BLaER1 treated with 17β-estradiol and CSF1 and Interleukin-3, amounts not matched to agents 10 nM and 100 nM (cell line): ENCODE measurements at regions not wholly inside any gene's neighbourhood (a gene's known extent, or its start where the extent isn't known, plus 50 kb on each side); places are given as distances from the start of the nearest gene placed in this dataset.

Source experiments
- H3K27ac ChIP-seq, 11 experiments: shearing (Covaris generic); formaldehyde crosslinking; 2 replicates each; pipeline ENCODE4 v1.8.1; 2022
- H3K27me3 ChIP-seq, 11 experiments: shearing (Covaris generic); formaldehyde crosslinking; 2 replicates each; pipeline ENCODE4 v1.8.1; 2022
- H3K36me3 ChIP-seq, 11 experiments: shearing (Covaris generic); formaldehyde crosslinking; 2 replicates each; pipeline ENCODE4 v1.8.1; 2022
- H3K4me1 ChIP-seq, 10 experiments: shearing (Covaris generic); formaldehyde crosslinking; 2 replicates each; pipeline ENCODE4 v1.8.1; 2022
- H3K4me2 ChIP-seq, 11 experiments: shearing (Covaris generic); formaldehyde crosslinking; 2 replicates each; pipeline ENCODE4 v1.8.1; 2022
- H3K4me3 ChIP-seq, 10 experiments: shearing (Covaris generic); formaldehyde crosslinking; 2 replicates each; pipeline ENCODE4 v1.8.1; 2022
- H3K9ac ChIP-seq, 11 experiments: shearing (Covaris generic); formaldehyde crosslinking; 2 replicates each; pipeline ENCODE4 v1.8.1; 2022
- H3K9me3 ChIP-seq, 11 experiments: shearing (Covaris generic); formaldehyde crosslinking; replicated peaks in 1 of 11; 2 replicates each; pipeline ENCODE4 v1.8.1; 2022
- H4K20me1 ChIP-seq, 11 experiments: shearing (Covaris generic); formaldehyde crosslinking; 2 replicates each; pipeline ENCODE4 v1.8.1; 2022
- Cebpa-rat ChIP-seq, 11 experiments: shearing (Covaris generic); IDR thresholded peaks; 2 replicates each; pipeline ENCODE4 v1.8.1; 2022

GRCh38 chr1:57901208-57901919 is 477.5 kb upstream of the DAB1 start:
- Histone ChIP-seq H3K4me2 (no peak overlapping the region), H4K20me1 (no peaks in the 10 kb centered on the region), H3K27ac (no peak overlapping the region), H3K4me1 (peaks cover 0 to 12% (median 0%) of the 10 kb centered on the region in 10 experiments; a peak in 3 of 20 replicates), H3K9me3 (0 out of 22 replicates have a peak, but pooled peaks cover 0 to 9% (median 0%) of the 10 kb centered on the region in 11 experiments), H3K36me3 (no peaks in the 10 kb centered on the region), H3K9ac (no peak overlapping the region), H3K27me3 (no peaks in the 10 kb centered on the region), H3K4me3 (no peak overlapping the region)
- no peak for TF ChIP-seq Cebpa-rat (IDR thresholded peaks at IDR 0.05)

GRCh38 chr1:57898531-57898930 is 474.7 kb upstream of the DAB1 start:
- Histone ChIP-seq H3K4me2 (no peak overlapping the region), H3K27ac (no peak overlapping the region), H4K20me1 (no peaks in the 10 kb centered on the region), H3K4me3 (no peak overlapping the region), H3K27me3 (no peaks in the 10 kb centered on the region), H3K9me3 (0 out of 22 replicates have a peak, but pooled peaks cover 0 to 9% (median 0%) of the 10 kb centered on the region in 11 experiments), H3K9ac (no peak overlapping the region), H3K36me3 (no peaks in the 10 kb centered on the region), H3K4me1 (peaks cover 0 to 12% (median 0%) of the 10 kb centered on the region in 10 experiments; a peak in 4 of 20 replicates)
- TF ChIP-seq Cebpa-rat (IDR thresholded peaks at IDR 0.05): no peak

- H4K20me1 ChIP-seq: no peaks in the 10 kb centered on the region
- H3K9ac ChIP-seq: no peak overlapping the region
- no peak overlapping the region for H3K27ac ChIP-seq
- no peak overlapping the region for H3K4me3 ChIP-seq
- no peak for TF ChIP-seq Cebpa-rat (IDR thresholded peaks at IDR 0.05)
- H3K4me1 ChIP-seq: peaks cover 0 to 10% (median 0%) of the 10 kb centered on the region in 10 experiments; a peak in 3 of 20 replicates
- H3K36me3 ChIP-seq: no peaks in the 10 kb centered on the region
- H3K9me3 ChIP-seq: 0 out of 22 replicates have a peak, but pooled peaks cover 0 to under 1% (median 0%) of the 10 kb centered on the region in 11 experiments
- H3K27me3 ChIP-seq: no peaks in the 10 kb centered on the region
- H3K4me2 ChIP-seq: no peak overlapping the region
These were observed 473.7 kb upstream of the DAB1 start for GRCh38 chr1:57897581-57897980.

- no peak overlapping the region for H3K4me3 ChIP-seq
- no peak overlapping the region for H3K27ac ChIP-seq
- no peak for TF ChIP-seq Cebpa-rat (IDR thresholded peaks at IDR 0.05)
- H4K20me1 ChIP-seq: no peaks in the 10 kb centered on the region
- no peaks in the 10 kb centered on the region for H3K9me3 ChIP-seq
- no peak overlapping the region for H3K9ac ChIP-seq
- H3K36me3 ChIP-seq: no peaks in the 10 kb centered on the region
- H3K4me1 ChIP-seq: peaks cover 0 to 9% (median 4%) of the 10 kb centered on the region in 10 experiments; a peak in 5 of 20 replicates
- no peaks in the 10 kb centered on the region for H3K27me3 ChIP-seq
- 0 out of 22 replicates have a peak overlapping the region, but pooled peaks of 1 of the 11 experiments have one; percentile 15 for H3K4me2 ChIP-seq
These were observed 470.5 kb upstream of the DAB1 start for GRCh38 chr1:57894315-57894714.

DNA sequence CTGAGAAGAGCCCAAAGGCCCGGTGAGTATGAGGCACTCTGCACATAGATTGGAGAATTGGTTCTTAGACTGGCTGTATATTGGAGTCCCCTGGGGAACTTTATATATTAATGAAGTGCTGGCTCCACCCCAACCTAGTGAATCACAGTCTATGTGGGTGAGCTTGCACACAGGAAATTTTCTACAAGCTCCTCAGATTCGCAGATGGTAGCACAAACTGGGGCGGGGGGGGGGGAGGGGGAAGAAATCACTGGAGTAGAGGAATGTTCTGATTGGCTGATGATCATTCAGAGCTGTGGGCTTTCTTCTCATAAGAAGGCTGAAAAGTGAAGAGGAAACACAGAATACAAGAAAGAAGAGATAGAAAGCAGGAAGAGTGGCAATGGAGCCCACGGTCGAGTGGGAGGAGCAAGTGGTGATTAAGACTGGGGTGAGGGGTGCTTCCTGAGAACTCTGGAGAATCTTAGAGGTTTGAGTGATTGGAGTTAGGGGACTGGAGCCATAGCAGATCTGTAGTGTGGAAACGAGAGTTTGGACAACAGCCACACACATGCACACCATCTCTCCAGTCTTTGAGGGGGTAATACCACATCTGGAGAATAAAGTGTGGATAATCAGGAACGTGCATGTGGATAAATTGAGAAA is 465.9 kb upstream of the DAB1 start:
- Histone ChIP-seq H3K27me3 (no peaks in the 10 kb centered on the region), H3K4me2 (no peak overlapping the region), H3K9me3 (no peaks in the 10 kb centered on the region), H3K36me3 (no peaks in the 10 kb centered on the region), H3K9ac (no peak overlapping the region), H3K4me1 (peaks cover 0 to 11% (median 4%) of the 10 kb centered on the region in 10 experiments; a peak in 5 of 20 replicates), H3K4me3 (no peak overlapping the region), H3K27ac (no peak overlapping the region), H4K20me1 (no peaks in the 10 kb centered on the region)
- TF ChIP-seq Cebpa-rat (IDR thresholded peaks at IDR 0.05): no peak

DNA sequence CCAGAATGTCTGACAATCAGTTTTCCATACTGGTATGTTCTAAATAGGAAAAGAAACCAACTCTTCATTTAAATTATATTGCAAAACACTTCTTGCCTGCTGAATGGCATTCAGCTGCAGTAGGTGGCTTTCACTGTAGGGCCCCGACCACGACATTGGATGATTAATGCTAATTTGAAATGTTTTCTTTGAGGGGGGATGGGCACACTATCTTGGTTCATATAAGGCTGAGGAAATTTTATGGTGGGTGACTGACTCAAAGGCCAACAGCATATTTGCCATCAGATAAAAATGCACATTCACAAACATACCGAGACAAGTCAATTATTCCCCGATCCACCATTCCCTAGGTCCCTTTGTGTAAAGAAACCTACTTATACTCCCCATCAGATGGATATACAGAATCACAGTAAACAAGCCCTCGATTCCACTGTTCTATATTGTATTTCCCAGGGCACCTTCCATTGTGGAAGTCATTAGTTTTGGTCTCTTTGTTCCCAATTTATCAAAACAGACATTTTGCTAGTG is 464.2 kb upstream of the DAB1 start:
- H4K20me1 ChIP-seq: no peaks in the 10 kb centered on the region
- H3K36me3 ChIP-seq: no peaks in the 10 kb centered on the region
- H3K9me3 ChIP-seq: no peaks in the 10 kb centered on the region
- H3K4me2 ChIP-seq: no peak overlapping the region
- H3K9ac ChIP-seq: no peak overlapping the region
- no peak overlapping the region for H3K27ac ChIP-seq
- no peaks in the 10 kb centered on the region for H3K27me3 ChIP-seq
- no peak overlapping the region for H3K4me3 ChIP-seq
- TF ChIP-seq Cebpa-rat (IDR thresholded peaks at IDR 0.05): no peak; a peak in 1 of 22 replicates
- H3K4me1 ChIP-seq: peaks cover 0 to 11% (median 2%) of the 10 kb centered on the region in 10 experiments; a peak in 4 of 20 replicates

- Histone ChIP-seq H3K4me3 (no peak overlapping the region), H3K36me3 (no peaks in the 10 kb centered on the region), H3K9ac (no peak overlapping the region), H3K27me3 (no peaks in the 10 kb centered on the region), H3K27ac (no peak overlapping the region), H3K9me3 (no peaks in the 10 kb centered on the region), H3K4me2 (no peak overlapping the region), H3K4me1 (peaks cover 0 to 11% (median 2%) of the 10 kb centered on the region in 10 experiments; a peak in 4 of 20 replicates), H4K20me1 (no peaks in the 10 kb centered on the region)
- TF ChIP-seq Cebpa-rat (IDR thresholded peaks at IDR 0.05): no peak
These were observed 462.5 kb upstream of the DAB1 start for GRCh38 chr1:57886376-57886775.

DNA sequence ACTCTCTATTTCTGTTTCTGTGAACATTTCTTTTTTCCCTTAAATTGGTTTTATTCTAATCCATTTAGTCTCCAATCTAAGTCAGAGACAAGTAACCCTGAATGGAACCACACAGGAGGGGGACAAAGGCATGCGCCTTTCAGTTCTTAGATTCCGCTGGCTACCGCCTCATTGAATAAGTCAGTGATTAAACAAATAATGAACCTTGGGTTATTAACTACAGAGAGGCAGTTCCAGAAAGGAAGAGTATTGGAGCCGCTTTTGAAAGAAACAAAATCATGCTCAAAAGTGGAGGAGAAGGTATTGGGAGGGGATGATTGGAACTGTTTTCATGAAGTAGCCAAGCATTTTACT is 459.8 kb upstream of the DAB1 start:
- Histone ChIP-seq H3K27ac (no peak overlapping the region), H3K9me3 (no peaks in the 10 kb centered on the region)

GRCh38 chr1:57882934-57883641 is 459.2 kb upstream of the DAB1 start:
- Histone ChIP-seq H4K20me1 (no peaks in the 10 kb centered on the region), H3K4me3 (no peak overlapping the region), H3K9me3 (no peaks in the 10 kb centered on the region), H3K9ac (no peak overlapping the region), H3K4me2 (no peak overlapping the region), H3K27ac (no peak overlapping the region), H3K36me3 (no peaks in the 10 kb centered on the region), H3K4me1 (no peaks in the 10 kb centered on the region), H3K27me3 (no peaks in the 10 kb centered on the region)
- TF ChIP-seq Cebpa-rat (IDR thresholded peaks at IDR 0.05): no peak

More for the DNA sequence above, 459.8 kb upstream of the DAB1 start:
- Histone ChIP-seq H3K4me3 (no peak overlapping the region), H3K27me3 (no peaks in the 10 kb centered on the region), H4K20me1 (no peaks in the 10 kb centered on the region), H3K4me2 (no peak overlapping the region), H3K4me1 (no peaks in the 10 kb centered on the region), H3K9ac (no peak overlapping the region), H3K36me3 (no peaks in the 10 kb centered on the region)
- no peak for TF ChIP-seq Cebpa-rat (IDR thresholded peaks at IDR 0.05)
